KMS-11 (cell line): ENCODE measurements at regions not wholly inside any gene's neighbourhood (a gene's known extent, or its start where the extent isn't known, plus 50 kb on each side); places are given as distances from the start of the nearest gene placed in this dataset.

ENCODE experiments used
- H2AFZ ChIP-seq: fragments of 200-600 bp; sonication (generic); 2 replicates; pipeline ENCODE4 v1.6.1; 2016; ENCODE audit warnings: antibody characterized with exemption, mixed run types, low read depth
- H3K27ac ChIP-seq: fragments of 200-600 bp; sonication (generic); 2 replicates; pipeline ENCODE4 v1.6.1; 2016; ENCODE audit warnings: mild to moderate bottlenecking, mixed run types
- H3K27me3 ChIP-seq: fragments of 200-600 bp; sonication (generic); 2 replicates; pipeline ENCODE4 v1.6.1; 2017; ENCODE audit warnings: mild to moderate bottlenecking, low read depth, mixed run types, moderate library complexity; ENCODE audit not compliant: insufficient read depth
- H3K36me3 ChIP-seq: fragments of 200-600 bp; sonication (generic); 2 replicates; pipeline ENCODE4 v1.6.1; 2017; ENCODE audit warnings: mild to moderate bottlenecking, mixed run types; ENCODE audit not compliant: insufficient read depth
- H3K4me1 ChIP-seq: fragments of 200-600 bp; sonication (generic); 2 replicates; pipeline ENCODE4 v1.6.1; 2016; ENCODE audit warnings: mild to moderate bottlenecking, low read depth, mixed run types; ENCODE audit not compliant: poor library complexity, severe bottlenecking
- H3K4me2 ChIP-seq: fragments of 200-600 bp; sonication (generic); 2 replicates; pipeline ENCODE4 v1.7.0; 2016; ENCODE audit warnings: mild to moderate bottlenecking, mixed run types
- H3K4me3 ChIP-seq: fragments of 200-600 bp; sonication (generic); IDR thresholded peaks from 2 replicates; pipeline ENCODE4 v1.6.1; 2017; ENCODE audit warnings: low read depth, low read length, mixed read lengths; ENCODE audit not compliant: insufficient read depth
- H3K79me2 ChIP-seq: fragments of 200-600 bp; sonication (generic); 2 replicates; pipeline ENCODE4 v1.6.1; 2016; ENCODE audit warnings: low read depth, mixed run types; ENCODE audit not compliant: insufficient read depth
- H3K9ac ChIP-seq: fragments of 200-600 bp; sonication (generic); 2 replicates; pipeline ENCODE4 v1.6.1; 2016; ENCODE audit warnings: mild to moderate bottlenecking, mixed run types
- H4K20me1 ChIP-seq: fragments of 200-600 bp; sonication (generic); 2 replicates; pipeline ENCODE4 v1.6.1; 2016; ENCODE audit warnings: mild to moderate bottlenecking, mixed run types; ENCODE audit not compliant: insufficient read depth
- CTCF ChIP-seq: fragments of 200-600 bp; sonication (generic); conservative IDR thresholded peaks from 2 replicates; pipeline ENCODE4 v1.6.1; 2017; ENCODE audit warnings: low read depth, mild to moderate bottlenecking, antibody characterized with exemption, low read length, moderate library complexity, mixed read lengths

- Histone ChIP-seq H3K4me1 (no peaks in the 10 kb centered on the region), H3K4me2 (no peak overlapping the region), H3K36me3 (no peaks in the 10 kb centered on the region), H4K20me1 (no peaks in the 10 kb centered on the region), H2AFZ (no peak overlapping the region), H3K27me3 (no peaks in the 10 kb centered on the region), H3K4me3 (no peak overlapping the region), H3K9ac (no peak overlapping the region), H3K27ac (no peak overlapping the region), H3K79me2 (no peaks in the 10 kb centered on the region)
- no peak for TF ChIP-seq CTCF
Observed at GRCh38 chr15:70272565-70273355, 175.0 kb upstream of the TLE3 start.

GRCh38 chr15:70271422-70272088 is 173.8 kb upstream of the TLE3 start:
- Histone ChIP-seq H3K4me1 (no peaks in the 10 kb centered on the region), H3K79me2 (no peaks in the 10 kb centered on the region), H4K20me1 (no peaks in the 10 kb centered on the region), H3K27me3 (no peaks in the 10 kb centered on the region), H3K36me3 (no peaks in the 10 kb centered on the region), H2AFZ (no peak overlapping the region), H3K4me2 (no peak overlapping the region), H3K4me3 (no peak overlapping the region), H3K27ac (no peak overlapping the region), H3K9ac (no peak overlapping the region)
- no peak for TF ChIP-seq CTCF

- TF ChIP-seq CTCF, result no peak
- Histone ChIP-seq H2AFZ (no peak overlapping the region), H3K4me1 (no peaks in the 10 kb centered on the region), H3K9ac (no peak overlapping the region), H3K36me3 (no peaks in the 10 kb centered on the region), H3K27me3 (no peaks in the 10 kb centered on the region), H3K27ac (no peak overlapping the region), H3K4me2 (no peak overlapping the region), H4K20me1 (no peaks in the 10 kb centered on the region), H3K4me3 (no peak overlapping the region), H3K79me2 (no peaks in the 10 kb centered on the region)
Observed at GRCh38 chr15:70270752-70271111, 173.0 kb upstream of the TLE3 start.

DNA sequence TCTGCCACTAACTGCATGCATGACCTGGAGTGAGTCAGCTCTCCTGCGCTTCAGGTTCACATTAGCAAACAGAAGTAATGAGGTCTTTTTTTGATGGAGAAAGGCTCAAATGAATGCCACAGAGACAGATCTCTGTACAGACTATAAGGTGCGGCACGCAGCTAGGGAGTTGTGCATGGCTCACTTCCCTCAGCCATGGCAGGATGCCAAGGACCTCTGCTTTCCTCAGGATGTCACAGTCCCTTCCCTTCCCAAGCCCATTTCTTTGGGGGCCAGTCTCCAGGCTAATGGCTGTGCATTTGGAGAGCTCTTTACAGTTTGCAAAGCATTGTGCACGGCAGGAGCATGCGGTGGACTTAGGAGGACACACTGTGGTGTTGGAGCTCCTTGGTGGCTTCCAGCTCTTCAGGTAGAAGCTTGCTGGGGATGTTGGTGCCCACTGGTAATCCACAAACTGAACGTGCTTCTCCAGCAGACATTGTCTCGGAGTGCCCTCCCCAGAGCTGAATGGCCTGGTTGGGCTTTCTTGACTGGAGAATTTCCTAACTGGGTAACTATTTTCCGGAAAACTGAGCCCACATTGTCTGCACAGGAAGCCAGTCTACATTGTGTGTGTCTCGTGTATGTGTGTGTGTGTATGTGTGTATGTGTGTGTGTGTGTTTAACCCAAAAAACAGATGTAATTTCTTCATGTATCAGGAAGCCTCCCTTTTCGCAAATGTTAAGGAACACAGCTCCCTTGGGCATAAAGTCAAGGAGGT is 172.5 kb upstream of the TLE3 start:
- Histone ChIP-seq H2AFZ (no peak overlapping the region), H3K27me3 (no peaks in the 10 kb centered on the region), H3K36me3 (no peaks in the 10 kb centered on the region), H3K27ac (no peak overlapping the region), H3K4me1 (no peaks in the 10 kb centered on the region), H3K4me2 (no peak overlapping the region), H3K79me2 (no peaks in the 10 kb centered on the region), H3K9ac (no peak overlapping the region), H4K20me1 (no peaks in the 10 kb centered on the region), H3K4me3 (no peak overlapping the region)
- TF ChIP-seq CTCF, result no peak
